Transverse colon (tissue), 4 donors: ENCODE measurements at regions not wholly inside any gene's neighbourhood (a gene's known extent, or its start where the extent isn't known, plus 50 kb on each side); places are given as distances from the start of the nearest gene placed in this dataset.

Experiments used
- EP300 ChIP-seq: sonication (generic); formaldehyde crosslinking; IDR thresholded peaks from one replicate; pipeline ENCODE4 v1.6.1; 2017; ENCODE audit warnings: antibody characterized with exemption, low read depth
- POLR2A ChIP-seq: fragments of 450-650 bp; IDR thresholded peaks from one replicate; pipeline ENCODE4 v1.6.1; 2016; ENCODE audit warnings: antibody characterized with exemption, mild to moderate bottlenecking, moderate library complexity
- POLR2AphosphoS5 ChIP-seq, 3 donors: sonication (generic); formaldehyde crosslinking; IDR thresholded peaks; one replicate each; pipeline ENCODE4 v1.6.1; 2016; ENCODE audit warnings: antibody characterized with exemption in 3 of 3
- TF ChIP-seq, protein P1 (sequence below), 5 experiments: fragments of 200-600 bp in 3 of 5; fragments of 450-650 bp in 2 of 5; sonication (generic) in 3 of 5; IDR thresholded peaks; 1 replicate in 2 of 5; 2 replicates in 3 of 5; pipeline ENCODE4 v1.5.1; 2016 to 2017; ENCODE audit warnings: antibody characterized with exemption in 5 of 5, inconsistent platforms in 3 of 5, mild to moderate bottlenecking in 2 of 5, moderate library complexity in 1 of 5

- TF ChIP-seq POLR2A (no peak), POLR2AphosphoS5 (IDR thresholded peaks at IDR 0.05) (no peak), EP300 (no peak)
- TF ChIP-seq, protein P1, sequence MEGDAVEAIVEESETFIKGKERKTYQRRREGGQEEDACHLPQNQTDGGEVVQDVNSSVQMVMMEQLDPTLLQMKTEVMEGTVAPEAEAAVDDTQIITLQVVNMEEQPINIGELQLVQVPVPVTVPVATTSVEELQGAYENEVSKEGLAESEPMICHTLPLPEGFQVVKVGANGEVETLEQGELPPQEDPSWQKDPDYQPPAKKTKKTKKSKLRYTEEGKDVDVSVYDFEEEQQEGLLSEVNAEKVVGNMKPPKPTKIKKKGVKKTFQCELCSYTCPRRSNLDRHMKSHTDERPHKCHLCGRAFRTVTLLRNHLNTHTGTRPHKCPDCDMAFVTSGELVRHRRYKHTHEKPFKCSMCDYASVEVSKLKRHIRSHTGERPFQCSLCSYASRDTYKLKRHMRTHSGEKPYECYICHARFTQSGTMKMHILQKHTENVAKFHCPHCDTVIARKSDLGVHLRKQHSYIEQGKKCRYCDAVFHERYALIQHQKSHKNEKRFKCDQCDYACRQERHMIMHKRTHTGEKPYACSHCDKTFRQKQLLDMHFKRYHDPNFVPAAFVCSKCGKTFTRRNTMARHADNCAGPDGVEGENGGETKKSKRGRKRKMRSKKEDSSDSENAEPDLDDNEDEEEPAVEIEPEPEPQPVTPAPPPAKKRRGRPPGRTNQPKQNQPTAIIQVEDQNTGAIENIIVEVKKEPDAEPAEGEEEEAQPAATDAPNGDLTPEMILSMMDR (IDR thresholded peaks at IDR 0.05), result no peak
Observed at GRCh38 chr18:60543646-60544045, 171.1 kb upstream of the MC4R start.
